H1 (cell line): ENCODE measurements at regions not wholly inside any gene's neighbourhood (a gene's known extent, or its start where the extent isn't known, plus 50 kb on each side); places are given as distances from the start of the nearest gene placed in this dataset.

ENCODE experiments used
- CTCF ChIA-PET: fragments of 300-600 bp; sonication (Branson Sonifier 250); formaldehyde crosslinking; loops from one replicate; lab custom pipeline; 2021; ENCODE audit not compliant: partially characterized antibody; lab: Charles Lee
- POLR2A ChIA-PET: fragments of 300-600 bp; sonication (Branson Sonifier 250); formaldehyde crosslinking; loops from one replicate; lab custom pipeline; 2021; ENCODE audit warnings: inconsistent platforms; ENCODE audit not compliant: partially characterized antibody; lab: Charles Lee
- DNase-seq, 2 experiments: peaks; one replicate each; pipeline versions ENCODE4 v3.0.0 to v3.0.0-alpha.2; 2010 to 2022; ENCODE audit warnings: low spot score in 2 of 2, low read depth in 1 of 2, mixed read lengths in 1 of 2
- FAIRE-seq: peaks from 2 replicates; lab custom pipeline; 2011; peaks lifted over from hg19 to GRCh38; lab: Jason Lieb, UNC
- H2AFZ ChIP-seq: 2 replicates; pipeline ENCODE4 v1.8.1; 2012; ENCODE audit warnings: low read length, inconsistent platforms
- H2AK5ac ChIP-seq: 2 replicates; pipeline ENCODE4 v1.6.1; 2013; ENCODE audit warnings: low read depth, low read length
- H2BK120ac ChIP-seq: replicated peaks from 2 replicates; pipeline ENCODE3; 2013; ENCODE audit warnings: low read depth, low read length, inconsistent platforms
- H2BK12ac ChIP-seq: 2 replicates; pipeline ENCODE4 v1.6.1; 2013; ENCODE audit warnings: low read depth, low read length
- H2BK15ac ChIP-seq: 2 replicates; pipeline ENCODE4 v1.6.1; 2013; ENCODE audit warnings: low read length
- H2BK20ac ChIP-seq: 2 replicates; pipeline ENCODE4 v1.6.1; 2013; ENCODE audit warnings: low read length
- H2BK5ac ChIP-seq: 2 replicates; pipeline ENCODE4 v1.6.1; 2013; ENCODE audit warnings: low read depth, low read length
- H3K14ac ChIP-seq: 2 replicates; pipeline ENCODE4 v1.6.1; 2013; ENCODE audit warnings: inconsistent platforms; ENCODE audit not compliant: insufficient read length
- H3K18ac ChIP-seq: 2 replicates; pipeline ENCODE4 v1.6.1; 2013; ENCODE audit warnings: low read length; ENCODE audit errors: extremely low read depth
- H3K23ac ChIP-seq: 2 replicates; pipeline ENCODE4 v1.6.1; 2013; ENCODE audit warnings: inconsistent platforms; ENCODE audit not compliant: insufficient read length
- H3K23me2 ChIP-seq: 2 replicates; pipeline ENCODE4 v1.6.1; 2013; ENCODE audit warnings: low read depth, low read length
- H3K27ac ChIP-seq: 2 replicates; pipeline ENCODE4 v1.6.1; 2011; ENCODE audit warnings: low read depth, low read length, inconsistent platforms
- H3K27me3 ChIP-seq, 4 experiments: replicated peaks in 1 of 4; 1 replicate in 1 of 4; 2 replicates in 3 of 4; pipeline versions ENCODE4 v1.6.1 to v1.8.1; 2011 to 2013; ENCODE audit warnings: low read length in 3 of 4, mild to moderate bottlenecking in 3 of 4, inconsistent platforms in 2 of 4, mixed read lengths in 2 of 4, moderate library complexity in 1 of 4; ENCODE audit not compliant: control insufficient read depth in 3 of 4, insufficient read depth in 3 of 4; ENCODE audit errors: extremely low read depth in 1 of 4
- H3K36me3 ChIP-seq, 4 experiments: 2 replicates each; pipeline versions ENCODE4 v1.6.1 to v1.8.1; 2011 to 2013; ENCODE audit warnings: mild to moderate bottlenecking in 4 of 4, low read length in 3 of 4, moderate library complexity in 2 of 4, control low read depth in 1 of 4, inconsistent platforms in 1 of 4; ENCODE audit not compliant: insufficient read depth in 4 of 4, control insufficient read depth in 2 of 4
- H3K4ac ChIP-seq: replicated peaks from 2 replicates; pipeline ENCODE3; 2013; ENCODE audit warnings: low read length, low read depth, mixed read lengths, inconsistent platforms; ENCODE audit not compliant: insufficient read length
- H3K4me1 ChIP-seq, 4 experiments: replicated peaks in 1 of 4; 1 replicate in 1 of 4; 2 replicates in 3 of 4; pipeline versions ENCODE4 v1.6.1 to v1.8.1; 2011 to 2013; ENCODE audit warnings: low read length in 3 of 4, inconsistent platforms in 2 of 4, mixed read lengths in 1 of 4; ENCODE audit not compliant: insufficient read depth in 4 of 4, control insufficient read depth in 3 of 4
- H3K4me2 ChIP-seq, 2 experiments: 2 replicates each; pipeline versions ENCODE4 v1.6.1 to v1.8.1; 2011 to 2013; ENCODE audit warnings: low read depth in 2 of 2, low read length in 2 of 2, control low read depth in 1 of 2, inconsistent platforms in 1 of 2, mild to moderate bottlenecking in 1 of 2; ENCODE audit not compliant: insufficient read depth in 1 of 2
- H3K4me3 ChIP-seq, 4 experiments: fragments of 200-600, 300-600 bp in 1 of 4; sonication (generic), shearing (Covaris generic), sonication (Bioruptor Twin) in 1 of 4; 2 replicates each; pipeline versions ENCODE4 v1.5.1 to v1.8.1; 2011 to 2016; ENCODE audit warnings: low read length in 4 of 4, low read depth in 3 of 4, control low read depth in 2 of 4, inconsistent platforms in 2 of 4, mild to moderate bottlenecking in 2 of 4, mixed read lengths in 1 of 4, moderate library complexity in 1 of 4; ENCODE audit not compliant: insufficient read depth in 2 of 4; ENCODE audit errors: extremely low read depth in 1 of 4
- H3K56ac ChIP-seq: replicated peaks from 2 replicates; pipeline ENCODE3; 2013; ENCODE audit warnings: low read depth, mild to moderate bottlenecking, mixed read lengths, low read length, inconsistent platforms; ENCODE audit not compliant: insufficient read length
- H3K79me1 ChIP-seq: 2 replicates; pipeline ENCODE4 v1.6.1; 2013; ENCODE audit warnings: low read depth, low read length, control low read depth
- H3K79me2 ChIP-seq, 2 experiments: 2 replicates each; pipeline versions ENCODE4 v1.6.1 to v1.8.1; 2012 to 2013; ENCODE audit warnings: low read length in 2 of 2, mild to moderate bottlenecking in 2 of 2, inconsistent platforms in 1 of 2; ENCODE audit not compliant: insufficient read depth in 2 of 2, control insufficient read depth in 1 of 2
- H3K9ac ChIP-seq, 4 experiments: replicated peaks in 1 of 4; 1 replicate in 1 of 4; 2 replicates in 3 of 4; pipeline versions ENCODE4 v1.6.1 to v1.8.1; 2011 to 2013; ENCODE audit warnings: low read depth in 3 of 4, low read length in 3 of 4, control low read depth in 2 of 4, mild to moderate bottlenecking in 2 of 4, moderate library complexity in 2 of 4, inconsistent platforms in 1 of 4; ENCODE audit errors: extremely low read depth in 1 of 4
- H3K9me3 ChIP-seq, 2 experiments: 2 replicates each; pipeline versions ENCODE4 v1.6.1 to v1.8.1; 2012 to 2013; ENCODE audit warnings: mild to moderate bottlenecking in 2 of 2, moderate library complexity in 2 of 2, control low read depth in 1 of 2, inconsistent platforms in 1 of 2, low read depth in 1 of 2, low read length in 1 of 2, mixed read lengths in 1 of 2; ENCODE audit not compliant: insufficient read depth in 2 of 2
- H4K20me1 ChIP-seq, 2 experiments: replicated peaks in 1 of 2; 2 replicates each; pipeline versions ENCODE3 to v1.8.1; 2011 to 2013; ENCODE audit warnings: inconsistent platforms in 2 of 2, low read length in 2 of 2, mild to moderate bottlenecking in 1 of 2; ENCODE audit not compliant: insufficient read depth in 2 of 2, control insufficient read depth in 1 of 2
- H4K5ac ChIP-seq: 2 replicates; pipeline ENCODE4 v1.6.1; 2013; ENCODE audit warnings: low read length, low read depth, mixed read lengths, inconsistent platforms; ENCODE audit not compliant: insufficient read length
- H4K8ac ChIP-seq: 2 replicates; pipeline ENCODE4 v1.8.0; 2013; ENCODE audit warnings: mild to moderate bottlenecking, moderate library complexity, low read length, inconsistent platforms; ENCODE audit not compliant: insufficient read depth; ENCODE audit errors: extremely low read depth
- H4K91ac ChIP-seq: replicated peaks from 2 replicates; pipeline ENCODE3; 2013; ENCODE audit warnings: low read length, mixed read lengths, inconsistent platforms; ENCODE audit not compliant: insufficient read length
- HDAC2 ChIP-seq, 2 experiments: fragments of 300-600 bp in 1 of 2; sonication (generic) in 1 of 2; IDR thresholded peaks; 2 replicates each; pipeline ENCODE4 v1.6.1; 2011 to 2012; ENCODE audit warnings: low read depth in 2 of 2, low read length in 2 of 2, mild to moderate bottlenecking in 2 of 2, moderate library complexity in 2 of 2, borderline replicate concordance in 1 of 2, inconsistent platforms in 1 of 2
- HDAC6 ChIP-seq: IDR thresholded peaks from one replicate; pipeline ENCODE4 v1.7.1; 2012; ENCODE audit warnings: low read depth, mild to moderate bottlenecking, inconsistent platforms, low read length, moderate library complexity
- KDM1A ChIP-seq: fragments of 200-600, 300-600 bp; sonication (generic); IDR thresholded peaks from 2 replicates; pipeline ENCODE4 v1.7.1; 2016; ENCODE audit warnings: mild to moderate bottlenecking, low read length, borderline replicate concordance
- RAD21 ChIP-seq, 2 experiments: IDR thresholded peaks in 1 of 2; conservative IDR thresholded peaks in 1 of 2; 2 replicates each; pipeline ENCODE4 v1.6.1; 2011; ENCODE audit warnings: low read depth in 2 of 2, low read length in 2 of 2, improper control_type of control experiment in 1 of 2, inconsistent platforms in 1 of 2, mild to moderate bottlenecking in 1 of 2, moderate library complexity in 1 of 2
- RXRA ChIP-seq: IDR thresholded peaks from 2 replicates; pipeline ENCODE4 v1.6.1; 2011; ENCODE audit warnings: low read depth, mild to moderate bottlenecking, low read length, moderate library complexity; ENCODE audit not compliant: insufficient read depth
- SAP30 ChIP-seq: fragments of 300-600 bp; sonication (generic); IDR thresholded peaks from 2 replicates; pipeline ENCODE4 v1.7.1; 2012; ENCODE audit warnings: low read length, moderate library complexity, mild to moderate bottlenecking, inconsistent platforms; ENCODE audit not compliant: insufficient read depth, insufficient replicate concordance
- WGBS, 2 experiments: shearing (Covaris generic) in 1 of 2; methylation state at CpG; one replicate each; pipeline versions ENCODE4 v1.1.6 to v1.1.7; 2013 to 2015; ENCODE audit warnings: low lambda C conversion rate in 2 of 2, mixed read lengths in 2 of 2, inconsistent platforms in 1 of 2, low coverage in 1 of 2, missing lambda C conversion rate in 1 of 2; ENCODE audit not compliant: insufficient replicate concordance in 2 of 2, insufficient coverage in 1 of 2, insufficient read length in 1 of 2; ENCODE audit errors: extremely low coverage in 1 of 2, missing lambda C conversion rate in 1 of 2; 5-methylcytosine and 5-hydroxymethylcytosine counted together
- TF ChIP-seq, protein P1 (sequence below): IDR thresholded peaks from 2 replicates; pipeline ENCODE4 v1.6.1; 2012; ENCODE audit warnings: inconsistent platforms

GRCh38 chr10:8194050-8194449, 139.6 kb downstream of the GATA3 start:
- no peak for DNase-seq
- H2BK12ac ChIP-seq, result no peak overlapping the region
- no peak overlapping the region for H2BK15ac ChIP-seq
- H3K79me1 ChIP-seq, result no peaks in the 10 kb centered on the region
- H2BK5ac ChIP-seq, result no peak overlapping the region
- no peaks in the 10 kb centered on the region; a peak in 1 of 7 replicates for H3K4me1 ChIP-seq
- H3K4me3 ChIP-seq, result no peak overlapping the region
- no peak for TF ChIP-seq KDM1A
- TF ChIP-seq RXRA, result no peak
- no peak for TF ChIP-seq RAD21 (IDR thresholded peaks at IDR 0.05 in 1 of 2, conservative IDR thresholded peaks at IDR 0.05 in 1 of 2; ENCODE audit: low read depth in 2 of 2, low read length in 2 of 2)
- TF ChIP-seq, protein P1, sequence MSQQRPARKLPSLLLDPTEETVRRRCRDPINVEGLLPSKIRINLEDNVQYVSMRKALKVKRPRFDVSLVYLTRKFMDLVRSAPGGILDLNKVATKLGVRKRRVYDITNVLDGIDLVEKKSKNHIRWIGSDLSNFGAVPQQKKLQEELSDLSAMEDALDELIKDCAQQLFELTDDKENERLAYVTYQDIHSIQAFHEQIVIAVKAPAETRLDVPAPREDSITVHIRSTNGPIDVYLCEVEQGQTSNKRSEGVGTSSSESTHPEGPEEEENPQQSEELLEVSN, result no peak
- TF ChIP-seq HDAC2 (IDR thresholded peaks at IDR 0.05; ENCODE audit: borderline replicate concordance in 1 of 2, low read depth in 2 of 2, low read length in 2 of 2), result no peak
- TF ChIP-seq SAP30, result no peak
- no peak for TF ChIP-seq HDAC6
- TF ChIP-seq, all 59 proteins: peak for 0
- Histone ChIP-seq H2BK120ac (no peak overlapping the region), H3K23ac (no peak overlapping the region), H3K9ac (no peak overlapping the region), H2AFZ (0 out of 2 replicates have a peak overlapping the region, but pooled peaks have one; percentile 6), H4K8ac (no peak overlapping the region), H3K27ac (no peak overlapping the region), H3K23me2 (no peaks in the 10 kb centered on the region), H4K91ac (no peak overlapping the region), H2BK20ac (no peak overlapping the region), H3K27me3 (no peaks in the 10 kb centered on the region), H3K14ac (no peak overlapping the region), H3K4me2 (no peak overlapping the region), H3K79me2 (no peaks in the 10 kb centered on the region), H3K4ac (no peak overlapping the region), H2AK5ac (no peak overlapping the region), H3K9me3 (no peaks in the 10 kb centered on the region), H3K36me3 (no peaks in the 10 kb centered on the region), H3K56ac (no peak overlapping the region), H4K20me1 (no peaks in the 10 kb centered on the region), H4K5ac (no peak overlapping the region), H3K18ac (no peak overlapping the region)
- POLR2A ChIA-PET, result no interaction called here
- FAIRE-seq, result no peak
- CTCF ChIA-PET, result interaction anchor here (1.3 kb wide), 1 partner anchor 13 kb away, joined by 5 read pairs; no protein-coding TSS in a partner anchor
- WGBS, 2 experiments, result 92% methylated on average over 7 of the region's 7 CpGs; no CpG with 5 or more reads in 1 of the 2 experiments
